ENCODE measurements at regions not wholly inside any gene's neighbourhood (a gene's known extent, or its start where the extent isn't known, plus 50 kb on each side); places are given as distances from the start of the nearest gene placed in this dataset.

DNA sequence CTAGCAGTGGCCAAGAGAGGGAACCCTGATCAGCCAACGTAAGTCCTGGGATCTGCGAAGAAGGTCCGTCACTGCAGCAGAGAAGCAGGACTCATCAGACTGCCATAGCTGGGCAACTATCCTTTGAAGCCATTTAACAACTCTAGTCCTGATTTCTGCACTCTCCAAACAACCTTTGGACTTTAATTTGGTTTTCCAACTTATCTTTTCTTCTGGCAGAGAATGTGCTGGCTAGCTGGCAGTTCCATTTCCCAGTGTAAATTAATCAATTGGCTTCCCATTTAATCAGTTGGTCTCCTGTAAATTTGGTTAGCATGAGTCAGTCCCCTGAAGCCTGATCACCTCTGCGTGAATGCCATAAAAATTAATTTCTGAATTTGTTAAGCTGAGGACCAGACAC, 153.7 kb upstream of the GPR101 start:
- TF ChIP-seq, protein P1, sequence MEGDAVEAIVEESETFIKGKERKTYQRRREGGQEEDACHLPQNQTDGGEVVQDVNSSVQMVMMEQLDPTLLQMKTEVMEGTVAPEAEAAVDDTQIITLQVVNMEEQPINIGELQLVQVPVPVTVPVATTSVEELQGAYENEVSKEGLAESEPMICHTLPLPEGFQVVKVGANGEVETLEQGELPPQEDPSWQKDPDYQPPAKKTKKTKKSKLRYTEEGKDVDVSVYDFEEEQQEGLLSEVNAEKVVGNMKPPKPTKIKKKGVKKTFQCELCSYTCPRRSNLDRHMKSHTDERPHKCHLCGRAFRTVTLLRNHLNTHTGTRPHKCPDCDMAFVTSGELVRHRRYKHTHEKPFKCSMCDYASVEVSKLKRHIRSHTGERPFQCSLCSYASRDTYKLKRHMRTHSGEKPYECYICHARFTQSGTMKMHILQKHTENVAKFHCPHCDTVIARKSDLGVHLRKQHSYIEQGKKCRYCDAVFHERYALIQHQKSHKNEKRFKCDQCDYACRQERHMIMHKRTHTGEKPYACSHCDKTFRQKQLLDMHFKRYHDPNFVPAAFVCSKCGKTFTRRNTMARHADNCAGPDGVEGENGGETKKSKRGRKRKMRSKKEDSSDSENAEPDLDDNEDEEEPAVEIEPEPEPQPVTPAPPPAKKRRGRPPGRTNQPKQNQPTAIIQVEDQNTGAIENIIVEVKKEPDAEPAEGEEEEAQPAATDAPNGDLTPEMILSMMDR (IDR thresholded peaks at IDR 0.05; ENCODE audit: low read length): no peak
- TF ChIP-seq EZH2phosphoT487 (IDR thresholded peaks at IDR 0.05; ENCODE audit: low read length) (no peak), EZH2 (optimal IDR thresholded peaks at IDR 0.05; ENCODE audit: low read depth, low read length) (no peak)
